ENCODE measurements at regions not wholly inside any gene's neighbourhood (a gene's known extent, or its start where the extent isn't known, plus 50 kb on each side); places are given as distances from the start of the nearest gene placed in this dataset.
"Not testable (repeated sequence)": the region's sequence is repeated elsewhere in the genome, so short reads cannot be mapped to it uniquely, and the experiment has no call there.

DNA sequence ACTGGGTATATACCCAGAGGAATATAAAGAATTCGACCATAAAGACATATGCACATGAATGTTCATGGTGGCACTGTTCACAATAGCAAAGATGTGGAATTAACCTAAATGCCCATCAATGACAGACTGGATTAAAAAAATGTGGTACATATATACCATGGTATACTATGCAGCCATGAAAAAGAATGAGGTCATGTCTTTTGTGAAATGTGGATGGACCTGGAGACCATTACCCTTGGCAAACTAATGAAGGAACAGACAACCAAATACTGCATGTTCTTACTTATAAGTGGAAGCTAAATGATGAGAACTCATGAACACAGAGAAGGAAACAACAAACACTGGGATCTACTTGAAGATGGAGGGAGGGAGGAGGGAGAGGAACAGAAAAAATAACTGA lies 186.7 kb upstream of the SSTR4 start:
- DNase-seq (ENCODE audit: low read depth, low spot score): no peak

DNA sequence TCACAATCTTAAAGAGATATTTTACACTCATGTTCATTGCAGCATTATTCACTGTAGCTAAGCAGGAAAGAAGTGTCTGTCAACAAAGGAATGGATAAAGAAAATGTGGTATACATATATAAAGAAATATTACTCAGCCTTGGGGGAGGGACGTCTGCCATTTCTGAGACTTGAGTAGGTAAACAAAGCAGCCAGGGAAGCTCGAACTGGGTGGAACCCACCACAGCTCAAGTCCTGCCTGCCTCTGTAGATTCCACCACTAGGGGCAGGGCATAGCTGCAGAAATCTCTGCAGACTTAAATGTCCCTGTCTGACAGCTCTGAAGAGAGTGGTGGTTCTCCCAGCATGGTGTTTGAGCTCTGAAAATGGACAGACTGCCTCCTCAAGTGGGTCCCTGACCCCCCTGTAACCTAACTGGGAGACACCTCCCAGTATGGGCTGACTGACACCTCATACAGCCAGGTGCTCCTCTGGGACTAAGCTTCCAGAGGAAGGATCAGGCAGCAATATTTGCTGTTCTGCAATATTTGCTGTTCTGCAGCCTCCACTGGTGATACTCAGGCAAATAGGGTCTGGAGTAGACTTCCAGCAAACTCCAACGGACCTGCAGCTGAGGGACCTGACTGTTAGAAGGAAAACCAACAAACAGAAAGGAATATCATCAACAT lies 183.3 kb upstream of the SSTR4 start:
- DNase-seq (ENCODE audit: low read depth, low spot score): not testable (repeated sequence)

DNA sequence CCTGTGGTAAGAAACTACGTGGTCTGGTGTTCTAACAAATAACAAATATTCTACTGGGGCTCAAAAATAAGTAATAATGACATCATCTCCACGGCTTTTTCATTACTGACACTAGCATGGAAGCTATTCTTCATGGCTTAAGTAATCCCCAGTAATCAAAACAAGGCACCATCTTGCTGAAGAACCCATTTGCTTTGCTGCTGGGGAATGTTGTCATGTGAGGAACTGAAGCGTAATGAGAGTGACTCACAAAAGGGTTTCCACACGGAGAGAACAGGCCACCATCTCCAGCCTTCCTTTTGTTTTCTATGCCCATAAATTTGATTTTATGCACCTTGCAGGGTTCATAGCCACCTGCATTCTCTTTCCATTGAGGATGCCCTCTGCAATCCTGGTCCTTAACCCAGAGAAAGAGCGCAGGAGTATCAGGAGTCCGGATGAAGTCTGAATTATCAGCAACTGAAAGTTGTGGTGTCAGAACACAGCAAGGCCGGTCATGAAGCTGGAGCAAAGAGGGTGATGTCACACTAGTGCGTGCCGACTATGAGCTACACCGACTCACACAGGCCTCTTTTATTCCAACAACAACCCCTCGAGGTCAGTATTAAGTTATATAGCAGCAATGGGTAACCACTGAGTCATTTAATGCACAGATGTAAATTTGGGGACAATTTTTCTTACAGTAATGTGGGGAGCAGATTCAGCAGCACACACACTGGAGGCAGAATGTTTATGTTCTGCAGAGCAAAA lies 173.7 kb upstream of the SSTR4 start:
- no peak for DNase-seq (ENCODE audit: low read depth, low spot score)

DNA sequence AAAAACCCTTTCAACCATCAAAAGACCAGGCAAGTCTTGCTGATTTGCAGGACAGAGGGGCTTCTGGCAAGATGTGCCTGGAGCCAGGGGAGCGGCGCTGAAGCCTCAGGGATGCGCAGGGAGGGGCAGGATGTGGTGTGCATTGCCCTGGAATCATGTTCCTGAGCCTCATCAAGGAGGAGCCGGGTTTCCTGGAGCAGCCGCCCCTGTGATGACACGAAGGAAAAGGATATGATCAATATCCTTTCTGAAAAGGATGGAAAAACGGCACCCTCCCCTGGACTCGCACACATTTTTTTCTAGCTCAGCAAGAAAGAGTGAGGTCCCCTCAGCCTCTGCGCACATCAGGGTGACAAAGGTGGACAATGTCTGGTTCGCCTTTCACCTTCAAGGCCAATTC lies 173.1 kb upstream of the SSTR4 start:
- DNase-seq (ENCODE audit: low read depth, low spot score): no peak

DNA sequence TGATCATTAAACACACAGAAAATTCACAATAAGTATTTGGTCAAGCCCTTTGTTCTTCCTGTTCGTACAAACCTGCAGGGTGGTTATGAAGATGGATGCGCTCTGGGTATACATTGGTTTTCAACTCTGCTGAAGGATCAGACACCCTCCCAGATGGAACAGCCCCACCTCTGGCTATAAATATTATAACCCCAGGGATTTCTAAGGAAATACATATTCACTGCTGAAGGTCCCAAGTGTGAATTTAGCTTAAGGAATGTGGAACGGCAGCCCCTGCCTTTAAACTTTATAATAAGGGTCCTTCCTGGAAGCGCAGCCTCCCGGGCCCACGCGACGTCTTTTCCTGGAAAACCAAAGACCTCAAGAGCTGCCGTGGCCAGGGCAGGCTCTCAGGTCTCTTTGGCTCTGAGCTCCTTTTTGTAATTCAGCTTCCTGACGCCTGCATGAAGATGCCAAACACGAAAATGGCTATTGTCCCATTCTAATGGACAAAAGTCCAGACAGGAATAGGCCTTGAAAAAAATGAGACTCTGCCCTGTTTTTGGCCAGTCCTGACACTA lies 172.4 kb upstream of the SSTR4 start:
- no peak for DNase-seq (ENCODE audit: low read depth, low spot score)

DNA sequence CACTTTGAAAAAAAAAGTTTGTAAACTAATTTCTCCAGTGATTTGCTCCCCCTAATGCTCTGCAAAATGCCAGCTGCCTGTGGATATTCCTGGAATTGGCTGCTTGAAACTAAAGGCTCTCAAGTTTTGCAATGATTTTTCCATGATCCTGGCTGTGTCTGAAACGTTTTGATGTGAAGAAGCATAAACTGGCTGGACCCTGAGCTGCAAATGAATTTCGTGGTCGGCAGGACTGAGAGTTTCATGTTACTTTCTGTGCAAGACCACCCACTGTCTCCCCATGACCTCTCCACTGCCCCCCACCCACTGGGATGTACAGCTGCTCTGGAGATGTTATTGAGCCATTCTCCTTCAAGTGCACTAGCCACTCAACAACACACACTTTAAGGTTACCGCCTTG lies 171.3 kb upstream of the SSTR4 start:
- DNase-seq (ENCODE audit: low read depth, low spot score): peak; percentile 29

DNA sequence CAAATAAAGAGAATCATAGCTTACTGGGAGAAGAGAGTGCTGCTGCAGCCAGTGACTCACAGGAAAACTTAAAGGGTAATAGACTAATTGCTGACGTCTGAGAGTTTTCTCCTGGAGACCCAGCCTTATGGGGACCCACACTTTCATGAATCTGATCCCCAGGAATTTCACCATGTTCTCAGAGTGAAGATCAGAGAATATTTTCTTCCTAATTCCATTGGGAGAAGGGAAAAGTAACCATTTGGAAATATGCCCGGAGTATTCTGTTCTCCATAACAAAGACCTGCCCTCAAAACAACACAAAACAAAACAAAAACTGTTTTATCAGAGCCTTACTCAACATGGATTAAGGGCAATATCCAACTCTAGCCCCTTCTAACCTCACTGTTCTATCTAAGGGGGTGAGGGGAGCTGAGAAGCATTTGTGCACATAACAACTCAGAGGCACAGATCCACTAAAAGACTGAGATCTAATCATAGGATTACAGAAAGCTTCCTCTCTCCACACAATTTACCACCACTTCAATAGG lies 168.2 kb upstream of the SSTR4 start:
- DNase-seq (ENCODE audit: low read depth, low spot score): peak; percentile 20

DNA sequence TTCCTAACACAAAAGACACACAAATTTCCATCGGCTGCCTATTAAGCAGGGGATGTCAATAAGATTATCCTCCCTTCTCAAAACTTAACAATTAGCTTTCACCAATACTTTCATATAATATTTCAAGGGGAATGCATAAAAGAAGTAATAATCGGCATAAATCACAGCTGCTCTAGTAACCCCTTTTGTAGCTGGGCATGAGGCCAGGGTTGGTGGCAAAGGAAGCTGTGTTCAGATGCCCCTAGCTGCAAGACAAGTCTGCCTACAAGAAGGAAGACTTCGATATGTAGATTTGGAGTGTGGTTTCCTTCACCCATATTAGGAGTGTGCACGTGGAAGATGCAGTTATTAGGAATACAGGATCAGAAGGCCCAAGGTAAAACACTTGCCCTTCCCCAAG lies 156.9 kb upstream of the SSTR4 start:
- no peak for DNase-seq (ENCODE audit: low read depth, low spot score)

DNA sequence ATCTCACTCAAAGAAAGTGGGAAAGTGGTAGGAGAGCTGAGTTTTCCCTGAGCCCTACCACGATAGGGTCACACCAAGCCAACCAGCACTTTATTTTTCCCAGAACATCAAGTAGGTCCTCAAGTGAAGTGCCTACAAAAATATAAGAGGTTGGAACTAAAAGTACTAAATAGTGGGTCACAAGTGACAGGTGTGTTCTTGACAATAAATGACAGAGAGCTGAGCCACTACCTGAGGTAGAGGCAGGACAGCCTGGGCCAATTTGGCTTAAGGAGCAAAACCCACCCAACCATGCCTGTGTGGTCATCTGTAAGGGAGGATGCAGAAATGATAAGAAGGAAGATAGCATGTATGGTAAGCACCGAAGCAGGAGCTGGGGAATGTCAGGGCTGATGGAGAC lies 154.8 kb upstream of the SSTR4 start:
- no peak for DNase-seq (ENCODE audit: low read depth, low spot score)

DNA sequence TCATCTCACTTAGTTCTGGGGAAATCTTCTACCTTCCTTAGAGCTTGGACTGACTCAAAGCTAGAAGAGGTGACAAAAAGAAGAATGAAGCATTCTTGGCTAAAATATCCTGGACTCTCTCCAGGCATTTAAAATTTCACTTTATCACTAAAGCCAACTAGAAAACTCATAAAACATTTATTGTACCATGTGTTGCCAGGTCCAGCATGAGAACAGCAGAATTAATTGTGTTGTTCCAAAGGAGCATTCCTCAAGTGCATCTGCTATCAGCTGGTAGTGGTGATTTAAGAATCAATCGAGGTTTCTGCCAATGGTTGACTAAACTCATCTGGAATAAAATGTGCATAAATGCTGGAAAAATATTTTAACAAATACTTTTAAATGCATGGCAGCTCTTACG lies 147.3 kb upstream of the SSTR4 start:
- DNase-seq (ENCODE audit: low read depth, low spot score): no peak

DNA sequence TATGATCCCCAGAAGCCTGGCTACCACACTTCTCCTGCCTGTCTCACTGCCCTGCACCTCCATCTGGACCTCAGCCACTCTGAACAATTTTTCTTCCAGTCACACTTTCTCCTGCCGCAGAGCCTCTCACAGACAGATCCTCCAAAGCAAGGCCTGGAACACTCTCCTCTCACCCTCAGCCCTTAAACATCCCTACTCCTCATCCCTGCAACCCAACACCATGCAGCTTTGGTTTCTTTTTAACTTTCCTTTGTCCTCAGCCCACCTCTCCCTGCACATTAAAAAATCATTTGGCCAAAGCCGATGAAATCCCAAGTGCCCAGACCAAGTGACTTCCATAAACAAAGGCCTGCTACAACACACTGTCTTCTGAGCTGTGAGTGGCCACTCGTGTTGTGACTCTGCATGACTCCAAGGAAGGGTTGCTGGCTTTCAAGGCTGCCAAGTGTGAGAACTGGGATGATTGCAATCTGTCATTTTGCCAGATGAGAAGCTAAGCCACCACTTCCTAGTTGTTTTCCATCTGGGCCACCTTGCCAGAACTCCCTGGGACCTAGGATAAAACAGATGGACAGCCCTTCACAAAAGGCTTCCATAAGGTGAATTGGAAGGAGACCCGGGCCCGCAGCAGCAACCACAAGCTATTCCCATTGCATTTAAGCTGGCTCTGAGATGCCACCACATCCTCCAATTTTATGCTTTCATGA lies 144.4 kb upstream of the SSTR4 start:
- no peak for DNase-seq (ENCODE audit: low read depth, low spot score)

DNA sequence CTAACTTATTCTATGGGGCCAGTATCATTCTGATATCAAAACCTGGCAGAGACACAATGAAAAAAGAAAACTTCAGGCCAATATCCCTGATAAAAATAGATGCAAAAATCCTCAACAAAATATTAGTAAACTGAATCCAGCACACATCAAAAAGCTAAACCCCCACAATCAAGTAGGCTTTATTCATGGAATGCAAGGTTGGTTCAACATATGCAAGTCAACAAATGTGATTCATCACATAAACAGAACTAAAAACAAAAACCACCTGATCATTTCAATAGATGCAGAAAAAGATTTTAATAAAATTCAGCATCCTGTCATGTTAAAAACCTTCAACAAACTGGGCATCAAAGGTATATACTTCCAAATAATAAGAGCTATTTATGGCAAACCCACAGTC lies 133.9 kb upstream of the SSTR4 start:
- no peak for DNase-seq (ENCODE audit: low read depth, low spot score)

DNA sequence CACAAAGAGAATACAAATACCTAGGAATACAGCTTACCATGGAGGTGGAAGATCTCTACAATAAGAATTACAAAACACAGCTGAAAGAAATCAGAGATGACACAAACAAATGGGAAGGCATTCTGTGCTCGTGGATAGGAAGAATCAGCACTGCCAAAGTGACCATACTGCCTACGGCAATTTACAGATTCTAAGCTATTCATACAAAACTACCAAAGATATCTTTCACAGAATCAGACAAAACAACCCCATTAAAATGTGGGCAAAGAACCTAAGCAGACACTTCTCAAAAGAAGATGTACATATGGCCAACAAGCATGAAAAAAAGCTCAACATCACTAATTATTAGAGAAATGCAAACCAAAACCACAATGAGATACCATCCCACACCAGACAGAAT lies 133.2 kb upstream of the SSTR4 start:
- DNase-seq (ENCODE audit: low read depth, low spot score): no peak

DNA sequence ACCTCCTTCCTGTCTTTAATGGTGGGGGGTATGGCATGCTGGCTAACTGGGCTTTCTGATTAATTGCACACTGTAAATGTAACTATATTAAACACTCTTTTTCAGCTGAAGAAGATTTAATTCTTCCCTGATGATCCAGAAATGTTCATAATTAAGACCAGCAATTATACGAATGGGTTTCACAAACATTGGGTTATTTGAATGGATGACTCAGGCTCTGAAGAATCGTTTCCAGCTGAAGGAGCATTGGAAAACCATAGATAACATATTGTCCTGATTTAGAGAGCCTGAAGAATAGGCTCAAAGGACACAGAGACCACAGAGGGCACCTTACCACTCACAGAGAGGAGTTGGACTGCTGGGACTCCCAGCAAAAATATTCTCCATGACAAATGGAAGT lies 130.7 kb upstream of the SSTR4 start:
- no peak for DNase-seq (ENCODE audit: low read depth, low spot score)

DNA sequence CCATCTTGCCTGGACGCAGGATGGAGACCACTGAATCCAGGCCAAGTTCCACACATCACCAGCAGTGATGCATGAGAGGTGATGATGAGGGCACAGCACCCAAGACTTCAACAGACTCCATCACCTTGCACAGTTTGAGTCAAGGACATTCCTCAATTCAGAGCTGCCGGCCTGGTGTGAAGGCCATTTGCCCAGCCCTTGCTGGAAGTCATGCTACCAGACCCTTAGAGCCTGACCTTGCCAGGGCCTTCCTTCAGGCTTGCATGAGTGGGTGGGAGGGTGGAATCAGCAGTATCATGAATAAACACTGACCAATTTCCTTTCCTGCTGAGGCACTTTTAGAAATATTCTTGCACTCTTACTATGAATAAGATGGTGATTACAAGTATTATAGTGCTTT lies 130.2 kb upstream of the SSTR4 start:
- DNase-seq (ENCODE audit: low read depth, low spot score): no peak

DNA sequence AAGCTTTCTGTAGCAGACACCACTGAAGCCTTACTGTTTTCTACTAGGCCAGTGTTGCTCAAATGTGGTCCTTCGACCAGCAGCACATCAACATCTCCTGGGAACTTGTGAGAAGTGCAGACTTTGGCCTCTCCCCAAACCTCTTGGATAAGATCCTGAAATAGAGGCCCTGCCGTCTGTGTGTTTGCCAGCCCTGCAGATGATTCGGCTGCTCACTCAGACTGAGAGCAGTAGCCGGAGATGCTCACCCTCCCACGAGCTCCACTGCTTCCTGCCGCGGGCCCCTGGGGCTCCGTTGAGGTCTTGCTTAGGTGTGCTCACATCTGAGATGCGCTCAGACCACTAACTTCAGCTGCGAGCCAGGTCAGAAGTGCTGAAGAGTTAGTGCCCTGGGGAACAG lies 129.5 kb upstream of the SSTR4 start:
- no peak for DNase-seq (ENCODE audit: low read depth, low spot score)

DNA sequence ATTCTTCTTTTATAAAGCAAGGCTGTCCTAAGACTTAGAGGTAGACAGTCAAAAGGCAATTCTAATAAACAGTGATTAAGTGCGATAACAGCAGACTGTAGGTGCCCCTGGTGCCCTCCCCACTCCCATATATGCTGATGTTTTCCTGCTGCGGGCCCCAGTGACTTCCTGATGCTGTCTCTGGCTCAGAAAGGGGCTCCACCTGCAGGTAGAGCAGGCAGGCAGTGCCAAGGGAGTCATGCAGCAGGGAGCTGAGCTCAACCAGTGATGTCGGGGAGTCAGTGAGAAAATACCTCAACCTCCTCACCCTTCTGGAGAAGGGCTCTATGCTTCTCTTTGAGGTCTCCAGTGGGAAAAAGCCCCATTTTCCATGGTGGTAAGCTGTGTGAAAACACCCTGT lies 126.7 kb upstream of the SSTR4 start:
- no peak for DNase-seq (ENCODE audit: low read depth, low spot score)

DNA sequence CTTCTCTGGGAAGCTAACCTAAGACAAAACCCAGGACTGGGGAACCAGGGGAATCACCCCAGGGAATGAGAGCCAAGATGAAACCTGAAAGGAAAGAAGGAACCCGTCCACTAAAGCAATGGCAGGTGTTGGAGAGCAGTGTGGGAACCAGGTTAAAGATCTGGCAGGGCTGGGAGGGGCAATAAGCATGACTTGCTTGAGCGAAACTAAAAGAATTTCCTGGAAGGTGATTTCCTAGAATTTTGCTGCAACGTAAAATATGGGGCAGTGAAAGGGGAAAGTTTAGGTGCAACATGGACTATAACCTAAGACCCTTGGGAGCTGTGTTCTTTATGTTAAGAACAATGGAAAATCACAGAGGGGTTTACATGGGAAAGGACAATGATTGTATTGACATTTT lies 126.2 kb upstream of the SSTR4 start:
- no peak for DNase-seq (ENCODE audit: low read depth, low spot score)

DNA sequence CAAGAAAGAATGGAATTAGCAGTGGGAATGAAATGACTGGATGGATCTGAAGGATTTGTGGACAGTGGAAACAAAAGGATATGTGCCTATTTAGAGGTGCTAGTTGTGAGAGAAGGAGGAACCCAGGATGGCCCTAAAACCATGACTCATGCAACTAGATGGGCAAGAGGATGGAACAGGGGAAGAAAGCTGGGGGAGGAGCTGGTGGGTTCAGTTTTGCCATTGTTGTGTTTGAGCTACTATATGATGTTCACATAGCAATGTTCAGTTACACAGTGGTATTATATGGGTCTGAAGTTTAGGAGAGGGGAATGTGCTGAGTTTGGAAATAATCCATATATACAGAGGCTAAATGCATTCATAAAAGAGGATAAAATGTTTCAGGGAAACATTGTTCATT lies 125.7 kb upstream of the SSTR4 start:
- no peak for DNase-seq (ENCODE audit: low read depth, low spot score)

DNA sequence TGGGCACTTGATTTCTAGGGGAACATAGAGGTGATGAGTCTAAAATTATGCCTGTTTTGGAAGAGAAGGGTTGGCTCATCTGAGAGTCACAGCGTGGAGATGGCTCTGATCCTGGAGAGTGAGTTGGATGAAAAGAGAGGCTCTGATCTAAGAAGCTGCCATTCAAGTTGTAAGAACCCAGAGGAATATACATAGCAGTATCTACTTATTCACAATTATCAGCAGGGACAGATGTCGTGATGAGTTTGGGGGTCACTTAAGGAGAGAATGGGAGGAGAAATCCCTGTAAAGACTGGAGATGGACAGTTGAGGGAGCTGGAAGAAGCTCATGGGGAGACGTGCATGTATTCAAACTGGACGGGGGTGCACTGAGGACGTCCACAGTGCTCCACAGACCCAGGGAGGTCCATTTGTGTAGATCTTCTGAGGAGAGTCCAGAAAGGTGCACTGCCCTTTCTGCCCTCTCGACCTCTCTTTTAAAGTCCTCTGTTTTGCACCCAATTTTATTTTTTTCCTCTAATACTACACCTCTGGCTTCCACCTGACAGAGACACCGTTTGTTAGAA lies 124.7 kb upstream of the SSTR4 start:
- DNase-seq (ENCODE audit: low read depth, low spot score): no peak

DNA sequence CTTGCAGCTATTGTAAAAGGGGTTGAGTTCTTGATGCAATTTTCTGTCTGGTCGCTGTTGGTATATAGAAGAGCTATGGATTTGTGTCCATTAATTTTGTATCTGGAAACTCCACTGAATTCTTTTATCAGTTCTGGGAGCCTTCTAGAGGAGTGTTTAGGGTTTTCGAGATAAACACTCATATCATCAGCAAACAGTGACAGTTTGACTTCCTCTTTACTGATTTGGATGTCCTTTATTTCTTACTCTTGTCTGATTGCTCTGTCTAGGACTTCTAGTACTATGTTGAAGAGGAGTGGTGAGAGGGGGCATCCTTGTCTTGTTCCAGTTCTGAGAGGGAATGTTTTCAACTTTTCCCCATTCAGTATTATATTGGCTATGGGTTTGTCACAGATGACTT lies 120.8 kb upstream of the SSTR4 start:
- no peak for DNase-seq (ENCODE audit: low read depth, low spot score)

DNA sequence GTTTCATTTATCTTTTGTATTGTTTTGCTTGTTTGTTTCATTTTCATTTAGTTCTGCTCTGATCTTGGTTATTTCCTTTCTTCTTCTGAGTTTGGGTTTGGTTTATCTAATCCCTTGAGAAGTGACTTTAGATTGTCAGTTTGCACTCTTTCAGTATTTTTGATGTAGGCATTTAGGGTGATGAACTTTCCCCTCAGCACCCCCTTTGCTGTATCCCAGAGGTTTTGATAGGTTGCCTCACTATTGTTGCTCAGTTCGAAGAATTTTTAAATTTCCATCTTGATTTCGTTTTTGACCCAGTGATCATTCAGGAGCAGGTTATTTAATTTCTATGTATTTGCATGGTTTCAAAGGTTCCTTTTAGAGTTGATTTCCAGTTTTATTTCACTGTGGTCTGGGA lies 119.6 kb upstream of the SSTR4 start:
- DNase-seq (ENCODE audit: low read depth, low spot score): no peak

Measured in smooth muscle cell of the brain vasculature (primary cell).